HG02623 (cell line): ENCODE measurements at regions not wholly inside any gene's neighbourhood (a gene's known extent, or its start where the extent isn't known, plus 50 kb on each side); places are given as distances from the start of the nearest gene placed in this dataset.
"Not testable (repeated sequence)": the region's sequence is repeated elsewhere in the genome, so short reads cannot be mapped to it uniquely, and the experiment has no call there.

ENCODE experiments used
- ATAC-seq: cut with Tn5 transposase; IDR thresholded peaks from one replicate; pipeline ENCODE4 v1.9.1; 2021; ENCODE audit warnings: moderate library complexity; ENCODE audit not compliant: unreplicated experiment

DNA sequence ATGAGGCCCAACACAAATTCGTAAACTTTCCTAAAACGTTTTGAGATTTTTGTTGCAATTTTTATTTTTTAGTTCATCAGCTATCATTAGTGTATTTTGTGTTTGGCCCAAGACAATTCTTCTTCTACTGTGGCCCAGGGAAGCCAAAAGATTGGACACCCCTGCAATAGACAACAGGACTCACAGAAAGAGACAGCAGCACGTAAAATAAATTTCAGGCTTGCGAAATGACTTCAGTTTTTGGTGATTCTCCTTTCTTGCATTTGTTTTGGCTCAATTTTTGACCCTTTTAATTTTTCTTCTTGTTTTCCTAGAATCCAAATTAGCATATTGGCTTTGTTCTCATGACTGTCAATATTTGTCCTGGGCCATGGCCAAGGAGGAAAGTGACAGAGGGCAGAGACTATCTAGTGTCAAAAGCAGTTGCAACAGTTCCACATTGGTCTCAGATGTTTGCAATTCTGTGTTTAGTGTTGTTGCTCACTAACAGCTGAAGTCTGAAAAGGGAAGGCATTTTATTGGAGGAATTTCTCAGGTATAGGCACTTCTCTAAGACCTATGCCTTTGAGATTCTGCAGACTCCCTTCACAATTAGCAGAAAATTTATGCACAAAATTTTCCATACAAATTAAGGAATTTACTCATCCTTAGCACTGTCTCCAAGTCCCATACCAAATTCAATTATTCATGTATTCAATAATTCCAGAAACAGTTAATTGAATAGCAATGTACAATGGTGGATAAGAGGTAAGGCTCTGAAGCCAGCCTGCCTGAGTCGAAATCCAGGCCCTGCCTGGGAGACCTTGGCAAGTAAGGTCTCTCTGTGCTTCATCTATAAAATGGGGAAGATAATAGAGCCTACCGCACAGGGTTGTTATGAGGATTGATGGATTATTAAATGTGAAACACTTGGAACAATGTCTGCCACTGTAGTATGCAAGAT lies 160.9 kb upstream of the IVNS1ABP start:
- ATAC-seq: no peak

DNA sequence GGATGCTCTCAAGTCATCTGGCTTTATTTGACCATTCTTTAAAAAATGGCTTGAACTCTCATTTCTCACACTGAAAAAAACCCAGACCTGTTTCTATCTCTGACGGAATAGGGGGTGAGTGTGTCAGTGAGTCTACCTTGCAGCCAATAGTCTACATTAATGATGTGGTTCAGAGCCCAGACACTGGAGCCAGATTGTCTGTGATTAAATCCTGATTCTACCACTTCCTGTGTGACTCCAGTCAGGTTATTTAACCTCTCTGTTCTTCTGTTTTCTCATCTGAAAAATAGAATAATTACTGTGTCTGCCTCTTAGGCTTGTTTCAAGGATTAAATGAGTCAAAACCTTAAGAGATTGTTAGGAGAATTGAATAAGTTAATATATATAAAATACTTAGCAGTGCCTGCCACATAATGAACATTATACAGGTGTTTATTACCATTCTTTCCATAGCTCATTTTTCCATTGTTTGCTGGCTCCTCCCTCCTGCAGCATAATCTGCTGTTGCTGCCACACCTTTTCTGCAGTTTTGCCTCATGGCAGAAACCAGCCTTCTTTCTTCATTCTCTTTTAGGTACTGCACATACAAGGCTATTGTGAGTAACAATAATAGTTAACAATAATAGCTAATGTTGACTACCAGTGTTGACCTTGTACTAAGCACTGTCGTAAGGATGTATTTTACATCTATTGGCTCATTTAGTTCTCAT lies 157.6 kb upstream of the IVNS1ABP start:
- ATAC-seq: no peak

DNA sequence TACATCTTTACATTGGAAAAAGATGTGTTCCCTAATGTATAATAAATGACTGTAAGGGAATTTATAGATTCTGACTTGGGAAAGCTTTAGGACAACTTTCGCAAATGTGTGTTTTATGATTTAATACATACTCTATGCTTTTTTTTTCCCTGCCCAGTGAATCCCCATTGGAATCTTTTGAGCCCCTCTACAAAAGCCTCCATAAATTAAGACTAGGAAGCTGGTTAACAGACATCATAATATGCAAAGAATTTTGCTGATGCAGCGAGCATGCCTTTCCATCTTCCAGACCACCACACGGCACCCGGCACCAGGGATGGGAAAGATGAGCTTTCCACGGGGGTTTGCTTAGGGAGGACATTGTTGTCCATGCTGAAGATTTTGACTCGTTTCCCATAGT lies 156.1 kb upstream of the IVNS1ABP start:
- no peak for ATAC-seq

DNA sequence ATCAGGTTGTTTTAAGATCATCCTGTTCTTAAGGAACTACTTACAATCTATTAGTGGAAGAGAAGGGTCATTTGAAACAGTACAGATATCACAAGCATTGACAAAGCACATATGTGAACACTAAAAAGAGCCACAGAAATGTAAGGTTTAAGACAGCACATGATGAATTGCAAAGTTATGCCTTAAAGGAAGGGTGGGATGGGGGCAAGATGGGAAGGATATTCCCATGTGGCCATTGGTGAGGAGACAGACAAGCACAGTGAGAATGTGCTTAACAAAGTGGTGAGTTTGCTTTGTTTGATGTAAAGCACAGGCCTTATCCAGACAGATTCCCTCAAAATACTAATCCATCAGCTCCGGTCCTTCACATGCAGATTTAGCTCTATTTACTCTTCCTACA lies 151.6 kb upstream of the IVNS1ABP start:
- no peak for ATAC-seq

DNA sequence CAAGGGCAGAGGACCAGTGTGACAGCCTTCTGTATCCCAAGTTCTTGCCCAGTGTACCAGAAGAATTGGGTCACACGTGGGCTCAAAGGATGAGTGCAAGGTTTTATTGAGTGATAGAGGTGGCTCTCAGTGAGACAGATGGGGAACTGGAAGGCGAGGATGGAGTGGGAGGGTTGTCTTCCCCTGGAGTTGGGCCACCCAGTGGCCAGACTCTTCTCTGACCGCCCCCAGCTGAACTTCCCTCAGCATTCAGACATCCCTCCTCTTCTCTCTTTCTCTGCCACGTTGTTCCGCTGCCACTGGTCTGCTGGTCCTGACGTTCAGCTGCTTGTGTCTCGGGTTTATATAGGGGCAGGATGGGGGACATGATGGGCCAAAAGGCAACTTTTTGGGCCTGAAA lies 150.1 kb upstream of the IVNS1ABP start:
- no peak for ATAC-seq

DNA sequence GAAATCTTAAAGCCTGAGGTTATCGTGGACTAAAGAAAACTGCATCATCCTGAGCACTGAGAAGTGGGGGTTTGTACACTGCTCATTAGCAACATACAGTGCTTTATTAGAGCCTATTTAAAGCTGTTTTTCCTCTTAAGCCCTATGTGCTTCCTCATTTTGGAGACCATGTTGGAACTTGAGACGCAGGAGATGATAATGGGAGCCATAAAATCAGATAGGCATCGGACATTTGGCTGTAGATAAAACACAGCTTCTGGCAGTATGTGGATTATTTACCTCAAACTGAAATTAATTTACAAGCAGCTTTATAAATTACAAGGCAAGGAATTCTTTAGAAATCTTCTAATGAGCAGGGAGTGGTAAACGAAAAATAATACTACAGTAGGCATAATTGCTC lies 147.7 kb upstream of the IVNS1ABP start:
- ATAC-seq: no peak

DNA sequence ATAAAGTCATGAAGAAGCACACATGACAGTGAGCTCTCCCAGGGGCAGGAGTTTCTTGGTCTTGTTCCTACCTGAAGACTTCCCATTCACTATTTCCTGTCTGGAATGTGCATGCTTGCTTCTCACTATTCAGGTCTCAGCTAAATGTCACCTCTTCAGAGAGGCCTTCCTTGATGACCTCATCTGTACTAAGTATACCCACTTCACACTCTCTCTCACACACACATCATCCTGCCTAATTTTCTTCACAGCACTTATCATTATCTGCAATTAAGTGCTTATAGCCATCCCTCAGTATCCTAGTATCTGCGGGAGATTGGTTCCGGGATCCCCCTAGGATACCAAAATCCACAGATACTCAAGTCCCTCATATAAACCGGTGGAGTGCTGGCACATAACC lies 146.4 kb upstream of the IVNS1ABP start:
- no peak for ATAC-seq

DNA sequence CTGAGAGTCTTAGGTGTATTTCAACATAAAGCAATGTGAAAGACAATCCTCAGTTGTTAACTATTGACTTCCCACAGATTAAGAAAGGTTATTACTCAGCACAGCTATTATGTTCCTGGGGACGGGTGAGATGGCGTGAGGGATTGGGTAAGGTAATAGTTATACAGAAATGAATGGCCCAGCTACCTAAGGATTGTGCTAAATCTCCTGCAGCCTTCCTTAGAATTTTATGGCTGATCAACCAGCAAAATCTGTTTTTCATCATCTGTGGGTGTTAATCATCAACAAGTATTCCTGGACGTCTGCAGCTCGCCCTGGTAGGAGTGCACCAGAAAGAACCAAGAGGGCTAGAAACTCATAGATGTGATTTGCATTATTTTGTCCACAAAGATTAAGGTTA lies 146.0 kb upstream of the IVNS1ABP start:
- no peak for ATAC-seq

DNA sequence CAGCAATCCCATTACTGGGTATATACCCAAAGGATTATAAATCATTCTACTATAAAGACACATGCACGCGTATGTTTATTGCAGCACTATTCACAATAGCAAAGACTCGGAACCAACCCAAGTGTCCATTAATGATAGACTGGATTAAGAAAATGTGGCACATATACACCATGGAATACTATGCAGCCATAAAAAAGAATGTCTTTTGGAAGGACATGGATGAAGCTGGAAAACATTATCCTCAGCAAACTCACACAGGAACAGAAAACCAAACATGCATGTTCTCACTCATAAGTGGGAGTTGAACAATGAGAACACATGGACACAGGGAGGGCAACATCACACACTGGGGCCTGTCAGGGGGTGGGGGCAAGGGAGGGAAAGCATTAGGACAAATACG lies 143.7 kb upstream of the IVNS1ABP start:
- ATAC-seq: not testable (repeated sequence)

DNA sequence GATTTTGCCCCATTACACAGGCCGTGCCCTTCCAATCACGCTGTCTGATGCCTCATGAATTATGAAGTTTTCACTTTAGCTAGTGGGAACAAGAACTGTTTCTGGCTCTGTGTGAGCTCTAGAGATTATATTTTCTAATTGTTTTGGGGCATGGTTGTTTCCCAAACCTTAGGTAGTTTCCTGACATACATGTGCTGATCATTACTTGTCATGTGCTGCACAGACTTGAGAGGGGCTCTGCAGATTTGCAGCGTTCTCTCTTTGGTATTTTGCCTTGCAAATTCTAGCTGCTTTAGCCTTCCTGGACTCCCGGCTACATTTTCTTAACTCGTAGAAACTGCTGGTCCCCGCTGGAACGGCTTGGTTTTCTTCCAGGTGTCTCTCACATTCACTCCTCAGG lies 142.1 kb upstream of the IVNS1ABP start:
- no peak for ATAC-seq

DNA sequence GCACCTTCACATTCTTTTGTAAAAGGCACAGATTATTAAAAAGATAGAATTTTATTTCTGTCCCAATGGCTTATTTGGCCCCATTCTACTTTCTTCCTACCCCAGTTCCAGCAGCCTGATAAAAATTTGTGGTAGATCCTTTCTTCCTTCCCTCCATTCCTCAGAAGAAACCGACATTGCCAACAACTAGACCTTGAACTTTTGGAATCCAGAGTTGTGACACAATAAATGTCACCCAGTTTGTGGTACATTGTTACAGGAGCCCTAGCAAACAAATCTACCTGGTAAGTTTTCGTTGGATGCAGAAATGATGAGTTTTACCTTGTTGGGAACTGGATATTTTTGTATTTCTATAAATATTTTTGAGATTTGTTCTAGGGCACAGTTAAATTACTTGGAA lies 141.6 kb upstream of the IVNS1ABP start:
- no peak for ATAC-seq

DNA sequence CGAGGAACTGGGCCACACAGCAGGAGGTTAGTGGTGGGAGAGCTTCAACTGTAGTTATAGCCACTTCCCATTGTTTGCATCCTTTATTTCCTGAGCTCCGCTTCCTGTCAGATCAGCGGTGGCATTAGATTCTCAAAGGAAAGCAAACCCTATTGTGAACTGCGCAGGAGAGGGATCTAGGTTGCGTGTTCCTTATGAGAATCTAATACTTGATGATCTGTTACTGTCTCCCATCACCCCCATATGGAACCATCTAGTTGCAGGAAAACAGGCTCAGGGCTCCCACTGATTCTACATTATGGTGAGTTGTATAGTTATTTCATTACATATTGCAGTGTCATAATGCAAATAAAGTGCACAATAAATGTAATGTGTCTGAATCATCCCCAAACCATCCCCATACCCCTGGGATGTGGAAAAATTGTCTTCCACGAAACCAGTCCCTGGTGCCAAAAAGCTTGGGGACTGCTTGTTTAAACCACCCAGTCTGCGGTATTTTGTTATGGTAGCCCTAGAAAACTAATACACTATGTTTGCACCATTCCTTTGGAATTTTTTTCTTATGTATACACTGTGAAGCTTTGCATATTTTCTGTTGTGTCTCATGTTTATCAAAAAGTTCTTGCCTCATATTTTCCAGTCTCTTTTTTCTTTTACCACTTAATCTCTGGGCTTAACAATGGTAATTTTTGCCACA lies 136.6 kb upstream of the IVNS1ABP start:
- ATAC-seq: no peak

DNA sequence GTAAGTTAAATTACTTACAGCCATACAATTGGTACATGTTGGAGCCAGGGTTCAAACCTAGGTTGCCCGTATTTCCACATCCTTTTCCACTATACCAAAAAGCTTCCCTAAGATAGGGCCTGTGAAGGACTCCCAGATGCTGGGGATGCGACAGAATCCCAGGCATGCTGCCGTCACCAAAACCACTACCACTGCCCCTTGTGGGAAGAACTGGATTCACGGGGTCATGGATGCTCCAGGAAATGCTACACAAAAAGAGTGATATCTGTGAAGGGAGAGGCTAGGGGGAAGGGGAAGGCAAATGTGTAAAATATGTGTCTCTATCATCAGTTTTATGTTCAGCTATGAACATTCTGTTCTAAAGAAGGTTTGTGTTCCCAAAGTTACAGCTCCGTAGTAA lies 133.9 kb upstream of the IVNS1ABP start:
- no peak for ATAC-seq

DNA sequence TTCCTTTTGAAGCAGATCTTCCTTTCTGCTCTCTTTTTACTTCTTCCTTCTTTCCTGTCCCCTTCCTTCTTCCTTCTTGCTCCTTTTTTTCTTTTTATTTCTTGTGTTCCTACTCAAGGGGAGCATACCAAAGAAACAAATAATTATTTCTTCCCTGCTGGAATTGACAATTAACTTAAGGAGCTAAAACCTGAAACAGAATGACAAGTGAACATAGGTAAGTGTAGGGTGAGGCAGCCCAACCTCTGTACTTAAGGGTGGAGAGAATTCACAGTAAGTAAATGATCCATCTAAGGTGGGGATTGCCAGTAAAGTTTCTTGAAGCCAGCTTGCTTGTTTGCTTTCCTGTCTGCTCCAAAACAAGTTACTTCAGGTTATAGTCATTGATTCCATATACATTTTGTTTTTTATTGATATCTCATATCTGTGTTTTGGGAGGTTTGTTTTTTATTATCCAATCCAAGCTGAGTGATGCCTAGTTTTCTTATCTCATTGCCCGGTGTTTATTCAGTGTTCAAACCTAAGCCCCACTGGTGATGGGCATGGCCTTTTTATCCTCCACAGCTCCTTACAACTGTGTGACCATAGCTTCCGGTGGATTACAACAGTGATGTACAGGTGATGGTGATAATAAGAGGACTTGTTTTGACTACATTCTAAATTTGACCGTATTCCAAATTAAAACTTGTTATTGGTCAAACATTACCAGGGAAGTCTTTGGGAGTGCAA lies 133.2 kb upstream of the IVNS1ABP start:
- no peak for ATAC-seq

DNA sequence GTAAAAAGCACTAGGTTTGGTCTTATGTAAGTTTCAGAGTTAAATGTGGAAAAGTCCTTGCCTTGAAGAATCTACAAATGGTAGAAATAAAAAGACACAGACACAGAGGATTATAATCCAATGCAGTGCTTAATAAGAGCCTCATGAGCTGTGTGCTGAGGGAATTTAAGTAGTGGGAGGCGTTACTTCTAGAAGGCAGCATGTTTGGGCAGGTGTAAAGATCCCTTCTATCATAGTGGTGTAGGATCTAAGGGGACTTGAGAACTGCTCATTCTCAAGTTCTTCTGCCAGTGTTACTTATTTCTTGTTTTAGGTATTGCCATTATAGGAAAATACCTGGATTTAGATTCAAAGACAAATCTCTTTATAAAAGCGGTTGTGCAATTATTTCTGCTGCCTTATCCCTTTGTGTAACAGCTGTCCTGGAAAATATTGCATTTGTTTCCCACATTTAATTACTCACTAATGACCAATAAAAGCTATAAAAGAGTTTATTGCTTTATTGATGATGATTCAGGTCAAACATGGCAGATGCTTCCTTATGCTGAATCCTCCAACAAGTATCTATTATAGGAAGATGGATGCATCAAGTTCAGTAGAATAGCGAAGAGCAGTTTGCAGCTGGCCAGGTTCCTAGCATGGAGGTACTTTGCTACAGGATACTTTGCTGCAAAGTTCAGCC lies 132.5 kb upstream of the IVNS1ABP start:
- ATAC-seq: no peak

DNA sequence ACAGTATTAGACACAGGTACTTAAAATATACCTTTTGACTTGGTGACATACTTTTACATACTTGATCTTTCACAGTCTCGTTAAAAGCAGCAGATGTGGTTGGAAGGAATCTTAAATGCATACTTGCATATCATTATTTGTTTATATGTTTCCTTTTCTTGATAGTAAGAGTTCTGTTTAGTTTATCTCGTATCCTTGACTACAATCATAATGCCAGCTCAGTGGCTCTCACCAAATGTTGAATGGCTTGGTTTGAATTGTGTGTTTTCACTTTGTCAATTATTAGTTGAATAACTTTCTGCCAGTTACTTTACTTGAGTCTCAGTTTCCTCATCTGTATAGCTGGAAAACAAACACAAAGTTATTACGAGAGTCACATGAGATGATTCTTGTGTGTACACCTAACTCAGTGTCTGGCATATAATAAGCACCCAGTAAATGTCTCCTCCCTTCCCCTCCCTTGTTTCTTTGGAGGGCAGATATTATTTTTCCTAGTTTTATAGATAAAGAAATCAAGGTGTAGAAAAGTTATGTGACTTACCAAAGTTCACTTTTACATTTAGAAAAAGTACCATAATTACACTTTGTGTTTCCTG lies 131.6 kb upstream of the IVNS1ABP start:
- no peak for ATAC-seq

DNA sequence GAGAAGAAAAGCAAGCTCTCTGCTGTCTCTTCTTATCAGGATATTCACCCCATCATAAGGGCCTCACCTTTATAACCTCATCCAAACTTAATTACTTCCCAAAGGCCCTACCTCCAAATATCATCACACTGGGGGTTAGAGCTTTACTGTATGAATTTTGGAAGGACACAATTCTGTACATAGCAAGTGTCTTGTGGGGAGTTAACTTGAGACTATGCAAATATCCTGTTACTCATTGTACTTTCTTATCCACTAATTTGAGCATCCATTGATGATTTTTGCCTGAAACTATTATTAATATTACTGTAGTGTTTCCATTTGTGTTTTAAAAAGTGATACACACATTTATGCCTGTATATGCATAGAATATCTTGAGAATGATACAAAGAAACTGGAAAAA lies 129.1 kb upstream of the IVNS1ABP start:
- no peak for ATAC-seq

DNA sequence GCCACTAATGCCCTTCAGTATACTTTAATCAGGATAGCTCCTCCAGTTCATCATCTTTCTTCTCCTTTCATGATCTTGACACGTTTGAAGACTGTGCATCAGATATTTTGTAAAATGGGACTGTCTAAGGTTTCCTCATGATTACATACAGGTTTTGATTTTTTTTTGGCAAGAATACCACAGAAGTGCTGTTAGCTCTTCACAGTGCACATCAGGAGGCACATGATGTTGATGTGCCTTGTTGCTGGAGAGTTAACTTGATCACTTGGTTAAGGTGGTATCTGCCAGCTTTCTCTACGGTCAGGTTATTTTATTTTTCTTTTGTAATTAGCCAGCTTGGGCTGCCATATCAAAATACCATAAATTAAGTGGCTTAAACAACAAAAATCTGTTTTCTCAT lies 128.6 kb upstream of the IVNS1ABP start:
- ATAC-seq: no peak

DNA sequence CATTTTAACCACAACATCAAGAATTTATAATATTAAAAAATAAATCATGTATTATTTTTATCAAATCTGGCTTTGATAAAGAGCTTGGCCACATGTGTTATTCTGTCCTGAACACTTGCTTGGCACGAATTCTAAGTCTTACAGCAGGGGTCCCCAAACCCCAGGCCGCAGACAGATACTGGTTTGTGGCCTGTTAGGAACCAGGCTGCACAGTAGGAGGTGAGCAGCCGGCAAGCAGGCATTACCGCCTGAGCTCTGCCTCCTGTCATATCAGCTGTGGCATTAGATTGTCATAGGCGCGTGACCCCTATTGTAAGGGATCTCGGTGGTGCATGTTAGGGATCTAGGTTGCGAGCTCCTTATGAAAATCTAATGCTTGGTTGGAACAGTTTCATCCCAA lies 127.6 kb upstream of the IVNS1ABP start:
- ATAC-seq: no peak

DNA sequence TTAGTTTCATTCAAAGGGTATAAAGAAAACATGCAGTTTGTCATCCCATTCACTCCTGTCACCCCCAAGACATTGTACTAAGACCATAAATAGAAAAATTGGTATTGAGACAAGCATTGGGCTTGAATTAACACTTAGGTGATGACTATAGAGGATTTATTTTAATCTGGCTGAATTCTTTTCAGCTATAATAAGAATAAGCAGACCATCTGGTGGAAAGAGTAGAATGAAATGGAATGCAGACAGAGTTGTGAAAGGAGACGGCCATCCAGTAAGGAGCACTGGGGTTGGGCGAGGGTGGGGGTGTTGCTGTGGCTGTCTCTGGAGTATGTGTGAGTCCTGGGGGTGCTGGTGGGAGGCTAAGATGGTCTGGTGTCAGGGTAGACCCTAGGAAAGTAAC lies 125.0 kb upstream of the IVNS1ABP start:
- no peak for ATAC-seq
